ENCODE measurements at regions not wholly inside any gene's neighbourhood (a gene's known extent, or its start where the extent isn't known, plus 50 kb on each side); places are given as distances from the start of the nearest gene placed in this dataset.

DNA sequence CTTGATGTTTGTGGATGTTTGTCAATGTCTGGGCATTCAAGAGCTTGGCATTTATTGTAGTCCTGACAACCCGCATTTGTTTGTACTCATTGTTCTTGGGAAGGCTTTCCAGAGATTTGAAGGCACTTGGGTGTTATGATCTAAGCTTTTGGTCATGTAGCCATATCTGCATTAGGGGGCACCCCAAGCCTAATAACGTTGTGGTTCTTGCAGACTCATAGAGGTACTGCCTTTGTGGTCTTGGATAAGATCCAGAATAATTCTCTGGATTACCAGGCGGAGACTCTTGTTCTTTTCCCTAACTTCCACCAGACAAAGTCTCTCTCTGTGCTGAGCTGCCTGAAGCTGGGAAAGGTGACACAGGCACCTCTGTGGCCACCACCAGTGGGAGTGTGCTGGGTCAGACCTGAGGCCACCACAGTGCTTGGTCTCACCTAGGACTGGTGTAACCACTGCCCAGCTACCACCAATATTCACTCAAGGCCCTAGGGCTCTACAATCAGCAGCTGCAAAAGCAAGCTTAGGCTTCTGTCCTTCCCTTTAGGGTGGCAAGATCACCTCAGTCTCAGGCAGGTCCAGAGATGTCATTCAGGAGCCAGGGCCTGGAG, 144.4 kb upstream of the TAS2R1 start:
- H3K4me1 ChIP-seq (ENCODE audit: insufficient read depth, low read length, severe bottlenecking): no peaks in the 10 kb centered on the region
- no peaks in the 10 kb centered on the region for H3K9me3 ChIP-seq (ENCODE audit: low read length)
- no peak overlapping the region for H3K4me2 ChIP-seq (ENCODE audit: low read length)
- H3K36me3 ChIP-seq (ENCODE audit: insufficient read depth, low read length): no peaks in the 10 kb centered on the region
- H4K20me1 ChIP-seq (ENCODE audit: insufficient read depth, low read length): no peaks in the 10 kb centered on the region
- H3K79me2 ChIP-seq (ENCODE audit: insufficient read depth, low read length): no peaks in the 10 kb centered on the region
- no peaks in the 10 kb centered on the region for H3K9me2 ChIP-seq (ENCODE audit: low read depth, low read length)
- no peak overlapping the region for H3K4me3 ChIP-seq (ENCODE audit: low read depth, low read length, poor library complexity, severe bottlenecking)
- H3F3A ChIP-seq (ENCODE audit: insufficient read depth, low read length): no peaks in the 10 kb centered on the region
- TF ChIP-seq CTCF (IDR thresholded peaks at IDR 0.05; ENCODE audit: low read length) (no peak), EZH2 (IDR thresholded peaks at IDR 0.05; ENCODE audit: borderline replicate concordance, low read length) (no peak)
- H2AFZ ChIP-seq (ENCODE audit: low read length): no peak overlapping the region
- H3K9ac ChIP-seq (ENCODE audit: low read length): no peak overlapping the region
- H3K27me3 ChIP-seq (ENCODE audit: insufficient read depth, low read length): no peaks in the 10 kb centered on the region
- no peak overlapping the region for H3K27ac ChIP-seq (ENCODE audit: low read depth, low read length, poor library complexity, severe bottlenecking)

DNA sequence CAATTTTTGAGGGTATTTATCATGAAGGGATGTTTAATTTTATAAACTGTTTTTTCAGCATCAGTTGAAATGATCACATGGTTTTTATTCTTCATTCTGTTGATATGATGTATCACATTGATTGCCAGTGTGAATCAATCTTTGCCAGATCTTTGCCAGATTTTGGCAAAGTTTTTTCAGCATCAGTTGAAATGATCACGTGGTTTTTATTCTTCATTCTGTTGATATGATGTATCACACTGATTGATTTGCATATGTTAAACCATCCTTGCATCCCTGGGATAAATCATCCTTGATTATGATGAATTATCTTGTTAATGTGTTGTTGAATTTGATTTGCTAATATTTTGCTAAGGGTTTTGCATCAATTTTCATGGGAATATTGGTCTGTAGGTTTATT, 140.9 kb upstream of the TAS2R1 start:
- Histone ChIP-seq H3K4me2 (ENCODE audit: low read length) (no peak overlapping the region), H3K36me3 (ENCODE audit: insufficient read depth, low read length) (no peaks in the 10 kb centered on the region), H3F3A (ENCODE audit: insufficient read depth, low read length) (no peaks in the 10 kb centered on the region), H3K4me1 (ENCODE audit: insufficient read depth, low read length, severe bottlenecking) (no peaks in the 10 kb centered on the region), H3K27me3 (ENCODE audit: insufficient read depth, low read length) (no peaks in the 10 kb centered on the region), H4K20me1 (ENCODE audit: insufficient read depth, low read length) (no peaks in the 10 kb centered on the region), H3K9me2 (ENCODE audit: low read depth, low read length) (no peaks in the 10 kb centered on the region), H3K9ac (ENCODE audit: low read length) (no peak overlapping the region), H3K9me3 (ENCODE audit: low read length) (no peaks in the 10 kb centered on the region), H2AFZ (ENCODE audit: low read length) (no peak overlapping the region), H3K27ac (ENCODE audit: low read depth, low read length, poor library complexity, severe bottlenecking) (no peak overlapping the region), H3K4me3 (ENCODE audit: low read depth, low read length, poor library complexity, severe bottlenecking) (no peak overlapping the region), H3K79me2 (ENCODE audit: insufficient read depth, low read length) (no peaks in the 10 kb centered on the region)
- TF ChIP-seq CTCF (IDR thresholded peaks at IDR 0.05; ENCODE audit: low read length) (no peak), EZH2 (IDR thresholded peaks at IDR 0.05; ENCODE audit: borderline replicate concordance, low read length) (no peak)

DNA sequence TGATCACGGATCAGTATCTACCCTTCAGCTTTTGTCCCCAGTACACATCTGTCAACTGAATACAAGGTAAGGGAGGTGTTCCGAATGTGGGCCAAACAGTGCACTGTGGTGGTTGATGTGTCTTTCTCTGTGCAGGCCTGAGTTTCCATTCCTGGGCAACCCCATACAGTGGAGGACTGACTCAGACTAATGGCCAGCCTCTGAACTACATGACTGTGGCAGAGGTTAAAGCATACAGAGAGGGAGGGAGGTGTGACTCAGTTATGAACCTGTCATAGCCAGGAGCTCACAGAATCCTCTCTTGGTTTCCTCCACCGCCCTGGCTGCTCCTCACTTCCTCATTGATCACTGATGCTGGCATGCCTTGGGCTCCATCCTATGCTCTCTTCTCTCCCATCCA, 136.4 kb upstream of the TAS2R1 start:
- Histone ChIP-seq H2AFZ (ENCODE audit: low read length) (no peak overlapping the region), H3K9me3 (ENCODE audit: low read length) (no peaks in the 10 kb centered on the region), H3K9me2 (ENCODE audit: low read depth, low read length) (no peaks in the 10 kb centered on the region), H3K4me1 (ENCODE audit: insufficient read depth, low read length, severe bottlenecking) (no peaks in the 10 kb centered on the region), H3K36me3 (ENCODE audit: insufficient read depth, low read length) (no peaks in the 10 kb centered on the region), H3K4me3 (ENCODE audit: low read depth, low read length, poor library complexity, severe bottlenecking) (no peak overlapping the region), H4K20me1 (ENCODE audit: insufficient read depth, low read length) (no peaks in the 10 kb centered on the region), H3K27me3 (ENCODE audit: insufficient read depth, low read length) (no peaks in the 10 kb centered on the region), H3K9ac (ENCODE audit: low read length) (no peak overlapping the region), H3K4me2 (ENCODE audit: low read length) (no peak overlapping the region), H3K79me2 (ENCODE audit: insufficient read depth, low read length) (no peaks in the 10 kb centered on the region), H3K27ac (ENCODE audit: low read depth, low read length, poor library complexity, severe bottlenecking) (no peak overlapping the region), H3F3A (ENCODE audit: insufficient read depth, low read length) (no peaks in the 10 kb centered on the region)
- TF ChIP-seq EZH2 (IDR thresholded peaks at IDR 0.05; ENCODE audit: borderline replicate concordance, low read length) (no peak), CTCF (IDR thresholded peaks at IDR 0.05; ENCODE audit: low read length) (no peak)
